H9 (cell line): ENCODE measurements at regions not wholly inside any gene's neighbourhood (a gene's known extent, or its start where the extent isn't known, plus 50 kb on each side); places are given as distances from the start of the nearest gene placed in this dataset.

ENCODE experiments used
- DNase-seq: peaks from one replicate; pipeline ENCODE4 v3.0.0-alpha.2; 2017
- H2AFZ ChIP-seq: one replicate; pipeline ENCODE4 v1.6.1; 2013; ENCODE audit warnings: mild to moderate bottlenecking, low read length, control low read depth, moderate library complexity
- H2AK5ac ChIP-seq: 2 replicates; pipeline ENCODE4 v1.6.1; 2013; ENCODE audit warnings: low read length, control low read depth, mixed read lengths; ENCODE audit not compliant: insufficient read length
- H2BK120ac ChIP-seq: one replicate; pipeline ENCODE4 v1.6.1; 2013; ENCODE audit warnings: low read depth, mild to moderate bottlenecking, low read length, control low read depth, inconsistent platforms; ENCODE audit not compliant: poor library complexity, severe bottlenecking
- H2BK12ac ChIP-seq: 2 replicates; pipeline ENCODE4 v1.6.1; 2013; ENCODE audit warnings: low read length, control low read depth, mixed read lengths, low read depth; ENCODE audit not compliant: insufficient read length
- H2BK15ac ChIP-seq: 2 replicates; pipeline ENCODE4 v1.6.1; 2013; ENCODE audit warnings: low read depth, low read length, control low read depth
- H2BK20ac ChIP-seq: one replicate; pipeline ENCODE4 v1.6.1; 2013; ENCODE audit warnings: low read depth, mild to moderate bottlenecking, low read length, control low read depth, inconsistent platforms; ENCODE audit not compliant: poor library complexity, severe bottlenecking
- H2BK5ac ChIP-seq: 2 replicates; pipeline ENCODE4 v1.6.1; 2013; ENCODE audit warnings: low read length, control low read depth, mixed read lengths; ENCODE audit not compliant: insufficient read length
- H3K14ac ChIP-seq: 2 replicates; pipeline ENCODE4 v1.6.1; 2013; ENCODE audit warnings: low read length, control low read depth; ENCODE audit not compliant: insufficient read depth
- H3K18ac ChIP-seq: 2 replicates; pipeline ENCODE4 v1.6.1; 2013; ENCODE audit warnings: low read depth, mild to moderate bottlenecking, mixed read lengths, low read length, control low read depth; ENCODE audit not compliant: insufficient read length
- H3K23ac ChIP-seq: 2 replicates; pipeline ENCODE4 v1.6.1; 2013; ENCODE audit warnings: low read length, control low read depth, mixed read lengths, low read depth; ENCODE audit not compliant: insufficient read length
- H3K23me2 ChIP-seq: 2 replicates; pipeline ENCODE4 v1.6.1; 2013; ENCODE audit warnings: low read depth, mild to moderate bottlenecking, mixed read lengths, low read length, control low read depth; ENCODE audit not compliant: insufficient read length, poor library complexity, severe bottlenecking
- H3K27ac ChIP-seq: 2 replicates; pipeline ENCODE4 v1.5.1; 2013; ENCODE audit warnings: low read length, control low read depth, mixed read lengths, low read depth; ENCODE audit not compliant: insufficient read length
- H3K27me3 ChIP-seq: 2 replicates; pipeline ENCODE4 v1.6.1; 2013; ENCODE audit warnings: low read length, control low read depth, inconsistent platforms; ENCODE audit not compliant: insufficient read depth
- H3K4ac ChIP-seq: 2 replicates; pipeline ENCODE4 v1.6.1; 2013; ENCODE audit warnings: low read depth, mild to moderate bottlenecking, control low read depth, inconsistent platforms, low read length, moderate library complexity
- H3K4me1 ChIP-seq: 2 replicates; pipeline ENCODE4 v1.6.1; 2013; ENCODE audit warnings: low read length, control low read depth, inconsistent platforms; ENCODE audit not compliant: insufficient read depth
- H3K4me2 ChIP-seq: 2 replicates; pipeline ENCODE4 v1.6.1; 2013; ENCODE audit warnings: low read length, control low read depth, mixed read lengths; ENCODE audit not compliant: insufficient read length, insufficient read depth
- H3K56ac ChIP-seq: 2 replicates; pipeline ENCODE4 v1.6.1; 2013; ENCODE audit warnings: low read depth, mild to moderate bottlenecking, mixed read lengths, low read length, control low read depth; ENCODE audit not compliant: insufficient read length
- H3K79me1 ChIP-seq: 2 replicates; pipeline ENCODE4 v1.6.1; 2013; ENCODE audit warnings: low read depth, mild to moderate bottlenecking, moderate library complexity, low read length, control low read depth, inconsistent platforms; ENCODE audit not compliant: insufficient read depth, poor library complexity, severe bottlenecking
- H3K79me2 ChIP-seq: 2 replicates; pipeline ENCODE4 v1.6.1; 2013; ENCODE audit warnings: low read length, control low read depth, inconsistent platforms; ENCODE audit not compliant: insufficient read depth
- H3K9ac ChIP-seq: 2 replicates; pipeline ENCODE4 v1.6.1; 2013; ENCODE audit warnings: low read length, control low read depth, mixed read lengths; ENCODE audit not compliant: insufficient read length; ENCODE audit errors: extremely low read depth
- H3K9me3 ChIP-seq: one replicate; pipeline ENCODE4 v1.6.1; 2013; ENCODE audit warnings: low read depth, low read length, inconsistent platforms; ENCODE audit not compliant: control insufficient read depth
- H3T11ph ChIP-seq: one replicate; pipeline ENCODE4 v1.6.1; 2013; ENCODE audit warnings: mild to moderate bottlenecking, low read length, control low read depth, inconsistent platforms
- H4K20me1 ChIP-seq: one replicate; pipeline ENCODE4 v1.6.1; 2013; ENCODE audit not compliant: control insufficient read depth, insufficient read length, insufficient read depth
- H4K5ac ChIP-seq: 2 replicates; pipeline ENCODE4 v1.6.1; 2013; ENCODE audit warnings: low read depth, mild to moderate bottlenecking, mixed read lengths, low read length, control low read depth; ENCODE audit not compliant: insufficient read length
- H4K8ac ChIP-seq: replicated peaks from 2 replicates; pipeline ENCODE4 v1.6.1; 2013; ENCODE audit warnings: low read length, control low read depth, mixed read lengths, low read depth; ENCODE audit not compliant: insufficient read length
- H4K91ac ChIP-seq: 2 replicates; pipeline ENCODE4 v1.6.1; 2013; ENCODE audit warnings: low read depth, mild to moderate bottlenecking, moderate library complexity, mixed read lengths, low read length, control low read depth; ENCODE audit not compliant: insufficient read length
- H3K27ac Mint-ChIP-seq, 3 experiments: 2 replicates in 2 of 3; 3 replicates in 1 of 3; pipeline ENCODE4 v1.8.0; 2020 to 2021; ENCODE audit warnings: mixed read lengths in 3 of 3, mild to moderate bottlenecking in 1 of 3, moderate library complexity in 1 of 3
- H3K27me3 Mint-ChIP-seq: 2 replicates; pipeline ENCODE4 v1.8.0; 2021; ENCODE audit warnings: low read depth, mild to moderate bottlenecking, moderate library complexity, mixed read lengths
- H3K36me3 Mint-ChIP-seq, 3 experiments: 2 replicates in 2 of 3; 3 replicates in 1 of 3; pipeline ENCODE4 v1.8.0; 2020 to 2021; ENCODE audit warnings: low read depth in 3 of 3, mixed read lengths in 3 of 3; ENCODE audit not compliant: insufficient read depth in 1 of 3
- H3K4me1 Mint-ChIP-seq, 2 experiments: 2 replicates each; pipeline ENCODE4 v1.8.0; 2020; ENCODE audit warnings: mixed read lengths in 2 of 2
- H3K4me3 Mint-ChIP-seq, 2 experiments: 2 replicates in 1 of 2; 3 replicates in 1 of 2; pipeline ENCODE4 v1.8.0; 2020 to 2021; ENCODE audit warnings: mild to moderate bottlenecking in 2 of 2, mixed read lengths in 2 of 2, moderate library complexity in 1 of 2
- H3K9me3 Mint-ChIP-seq, 2 experiments: 2 replicates in 1 of 2; 3 replicates in 1 of 2; pipeline ENCODE4 v1.8.0; 2020; ENCODE audit warnings: mild to moderate bottlenecking in 2 of 2, mixed read lengths in 2 of 2, moderate library complexity in 1 of 2
- WGBS: extraction: QIAGEN DNeasy Blood & Tissue Kit; methylation state at CpG from one replicate; pipeline ENCODE4 v1.1.7; 2013; ENCODE audit warnings: missing lambda C conversion rate, low lambda C conversion rate, mixed read lengths; ENCODE audit not compliant: insufficient read length; ENCODE audit errors: extremely low coverage; 5-methylcytosine and 5-hydroxymethylcytosine counted together
- TF ChIP-seq, protein P1 (sequence below): fragments of 200-600 bp; sonication (generic); conservative IDR thresholded peaks from 3 replicates; pipeline ENCODE4 v1.8.0; 2021; ENCODE audit warnings: antibody characterized with exemption, mild to moderate bottlenecking

DNA sequence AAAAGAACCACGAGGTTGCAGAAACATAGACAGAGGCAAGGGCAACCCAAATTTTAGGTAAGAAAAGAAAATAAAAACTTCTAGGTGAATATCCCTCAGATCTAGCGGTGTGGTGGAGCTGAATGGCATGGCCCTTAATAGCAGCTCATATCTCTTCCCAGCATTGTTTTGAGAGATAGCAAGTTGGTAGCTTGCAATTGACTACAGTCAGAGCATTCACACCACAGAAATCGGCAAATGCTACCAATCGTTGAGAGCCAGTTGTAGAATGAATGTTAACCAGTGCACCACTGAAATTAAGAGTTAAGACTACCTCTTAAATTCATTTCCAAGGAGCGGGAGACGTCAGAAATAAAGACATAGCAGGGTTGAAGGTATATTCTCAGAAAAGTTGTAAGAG is 184.0 kb upstream of the KIT start:
- Histone ChIP-seq H2BK5ac (no peak overlapping the region), H2BK15ac (no peak overlapping the region), H3K9ac (no peak overlapping the region), H3K18ac (no peak overlapping the region), H4K5ac (no peak overlapping the region), H3K79me2 (no peaks in the 10 kb centered on the region), H2AFZ (no peak overlapping the region), H2AK5ac (no peak overlapping the region), H3T11ph (no peak overlapping the region), H3K14ac (no peak overlapping the region), H2BK20ac (no peak overlapping the region), H3K56ac (no peak overlapping the region), H3K9me3 (no peaks in the 10 kb centered on the region), H2BK120ac (no peak overlapping the region), H4K20me1 (no peaks in the 10 kb centered on the region), H3K4me1 (no peaks in the 10 kb centered on the region), H3K79me1 (no peaks in the 10 kb centered on the region), H3K23me2 (no peaks in the 10 kb centered on the region), H4K8ac (no peak overlapping the region), H3K27ac (no peak overlapping the region), H2BK12ac (no peak overlapping the region), H3K4ac (no peak overlapping the region), H3K4me2 (no peak overlapping the region), H3K27me3 (no peaks in the 10 kb centered on the region), H4K91ac (no peak overlapping the region), H3K23ac (no peak overlapping the region)
- Mint-ChIP-seq H3K27ac (no peak overlapping the region), H3K27me3 (no peaks in the 10 kb centered on the region; the same call in 1 of the 2 replicates), H3K4me1 (no peaks in the 10 kb centered on the region), H3K4me3 (no peak overlapping the region), H3K36me3 (no peaks in the 10 kb centered on the region), H3K9me3 (peaks cover 2 to 3% of the 10 kb centered on the region in 2 experiments; a peak in 3 of 5 replicates)
- WGBS = no CpG with 5 or more reads among the region's 6 CpGs
- TF ChIP-seq, protein P1, sequence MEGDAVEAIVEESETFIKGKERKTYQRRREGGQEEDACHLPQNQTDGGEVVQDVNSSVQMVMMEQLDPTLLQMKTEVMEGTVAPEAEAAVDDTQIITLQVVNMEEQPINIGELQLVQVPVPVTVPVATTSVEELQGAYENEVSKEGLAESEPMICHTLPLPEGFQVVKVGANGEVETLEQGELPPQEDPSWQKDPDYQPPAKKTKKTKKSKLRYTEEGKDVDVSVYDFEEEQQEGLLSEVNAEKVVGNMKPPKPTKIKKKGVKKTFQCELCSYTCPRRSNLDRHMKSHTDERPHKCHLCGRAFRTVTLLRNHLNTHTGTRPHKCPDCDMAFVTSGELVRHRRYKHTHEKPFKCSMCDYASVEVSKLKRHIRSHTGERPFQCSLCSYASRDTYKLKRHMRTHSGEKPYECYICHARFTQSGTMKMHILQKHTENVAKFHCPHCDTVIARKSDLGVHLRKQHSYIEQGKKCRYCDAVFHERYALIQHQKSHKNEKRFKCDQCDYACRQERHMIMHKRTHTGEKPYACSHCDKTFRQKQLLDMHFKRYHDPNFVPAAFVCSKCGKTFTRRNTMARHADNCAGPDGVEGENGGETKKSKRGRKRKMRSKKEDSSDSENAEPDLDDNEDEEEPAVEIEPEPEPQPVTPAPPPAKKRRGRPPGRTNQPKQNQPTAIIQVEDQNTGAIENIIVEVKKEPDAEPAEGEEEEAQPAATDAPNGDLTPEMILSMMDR = no peak
- DNase-seq = no peak
